Hepatocyte (in vitro differentiated cells): ENCODE measurements at regions not wholly inside any gene's neighbourhood (a gene's known extent, or its start where the extent isn't known, plus 50 kb on each side); places are given as distances from the start of the nearest gene placed in this dataset.
A peak's percentile ranks its signal among the peaks of the same experiment; 100 is the strongest.

Experiments
- DNase-seq: peaks from one replicate; pipeline ENCODE4 v3.0.0-alpha.2; 2016; ENCODE audit warnings: low spot score
- H2AFZ ChIP-seq: fragments of 200-600 bp; sonication (generic); 2 replicates; pipeline ENCODE4 v1.6.0; 2016; ENCODE audit warnings: antibody characterized with exemption, mild to moderate bottlenecking
- H3K27ac ChIP-seq: fragments of 200-600 bp; sonication (generic); 2 replicates; pipeline ENCODE4 v1.5.1; 2016; ENCODE audit warnings: mild to moderate bottlenecking
- H3K27me3 ChIP-seq: fragments of 200-600 bp; sonication (generic); 2 replicates; pipeline ENCODE4 v1.6.1; 2016
- H3K36me3 ChIP-seq: fragments of 200-600 bp; sonication (generic); replicated peaks from 2 replicates; pipeline ENCODE4 v1.5.1; 2016; ENCODE audit warnings: low read depth; ENCODE audit not compliant: insufficient read depth
- H3K4me1 ChIP-seq: fragments of 200-600 bp; sonication (generic); 2 replicates; pipeline ENCODE4 v1.5.1; 2016; ENCODE audit warnings: mild to moderate bottlenecking, moderate library complexity; ENCODE audit not compliant: insufficient read depth
- H3K4me2 ChIP-seq: fragments of 200-600 bp; sonication (generic); 2 replicates; pipeline ENCODE4 v1.6.0; 2016
- H3K4me3 ChIP-seq: fragments of 200-600 bp; sonication (generic); 2 replicates; pipeline ENCODE4 v1.5.1; 2016; ENCODE audit warnings: mild to moderate bottlenecking
- H3K79me2 ChIP-seq: fragments of 200-600 bp; sonication (generic); 2 replicates; pipeline ENCODE4 v1.6.0; 2017; ENCODE audit warnings: mild to moderate bottlenecking
- H3K9me2 ChIP-seq: fragments of 200-600 bp; sonication (generic); replicated peaks from 2 replicates; pipeline ENCODE4 v1.6.0; 2017; ENCODE audit warnings: mild to moderate bottlenecking; ENCODE audit not compliant: insufficient read depth
- H3K9me3 ChIP-seq: fragments of 200-600 bp; sonication (generic); 2 replicates; pipeline ENCODE4 v1.5.1; 2016; ENCODE audit warnings: low read depth, mild to moderate bottlenecking
- H4K20me1 ChIP-seq: fragments of 200-600 bp; sonication (generic); 2 replicates; pipeline ENCODE4 v1.6.0; 2016; ENCODE audit warnings: mild to moderate bottlenecking; ENCODE audit not compliant: insufficient read depth, poor library complexity, severe bottlenecking
- CTCF ChIP-seq: fragments of 200-600 bp; sonication (generic); IDR thresholded peaks from 2 replicates; pipeline ENCODE4 v1.5.1; 2016; ENCODE audit warnings: antibody characterized with exemption, mild to moderate bottlenecking; ENCODE audit not compliant: poor library complexity
- EZH2 ChIP-seq: fragments of 200-600 bp; sonication (generic); IDR thresholded peaks from 2 replicates; pipeline ENCODE4 v1.6.1; 2016; ENCODE audit warnings: antibody characterized with exemption, mild to moderate bottlenecking, borderline replicate concordance
- EZH2phosphoT487 ChIP-seq: fragments of 200-600 bp; sonication (generic); IDR thresholded peaks from one replicate; pipeline ENCODE4 v1.6.1; 2018; ENCODE audit warnings: antibody characterized with exemption, mild to moderate bottlenecking, low read depth, moderate library complexity; ENCODE audit not compliant: unreplicated experiment, severe bottlenecking
- WGBS: methylation state at CpG from one replicate; pipeline ENCODE4 v1.1.6; 2016; ENCODE audit warnings: low lambda C conversion rate; ENCODE audit errors: missing lambda C conversion rate; 5-methylcytosine and 5-hydroxymethylcytosine counted together

- no peak overlapping the region for H2AFZ ChIP-seq
- H3K79me2 ChIP-seq: no peaks in the 10 kb centered on the region
- no peaks in the 10 kb centered on the region for H3K9me3 ChIP-seq
- no peaks in the 10 kb centered on the region for H4K20me1 ChIP-seq
- 83% methylated on average over 8 of the region's 8 CpGs for WGBS
- H3K4me2 ChIP-seq: no peak overlapping the region
- no peak for TF ChIP-seq CTCF
- no peak for TF ChIP-seq EZH2
- no peak for TF ChIP-seq EZH2phosphoT487
- no peaks in the 10 kb centered on the region for H3K27me3 ChIP-seq
- H3K27ac ChIP-seq: peak overlapping the region; percentile 51
- H3K4me3 ChIP-seq: no peak overlapping the region
- no peaks in the 10 kb centered on the region for H3K9me2 ChIP-seq
- H3K36me3 ChIP-seq: no peaks in the 10 kb centered on the region
- DNase-seq: no peak
- H3K4me1 ChIP-seq: peaks cover 50% of the 10 kb centered on the region
Measured at GRCh38 chr2:47266939-47267710, 90.8 kb upstream of the CALM2 start.

- H2AFZ ChIP-seq: no peak overlapping the region
- H3K27me3 ChIP-seq: no peaks in the 10 kb centered on the region
- no peak overlapping the region for H3K4me3 ChIP-seq
- peak overlapping the region; percentile 78 for H3K27ac ChIP-seq
- H3K36me3 ChIP-seq: no peaks in the 10 kb centered on the region
- no peaks in the 10 kb centered on the region for H3K9me3 ChIP-seq
- no peaks in the 10 kb centered on the region for H3K79me2 ChIP-seq
- peaks cover 41% of the 10 kb centered on the region for H3K4me1 ChIP-seq
- no peak overlapping the region for H3K4me2 ChIP-seq
- H3K9me2 ChIP-seq: no peaks in the 10 kb centered on the region
- TF ChIP-seq EZH2phosphoT487: no peak
- no peak for TF ChIP-seq EZH2
- no peak for TF ChIP-seq CTCF
- 51% methylated on average over 5 of the region's 5 CpGs for WGBS
- no peak for DNase-seq
- no peaks in the 10 kb centered on the region for H4K20me1 ChIP-seq
Measured at GRCh38 chr2:47265751-47266231, 89.5 kb upstream of the CALM2 start.

- peak overlapping the region; percentile 78 for H3K27ac ChIP-seq
- H3K4me2 ChIP-seq: peak overlapping the region; percentile 40
- H2AFZ ChIP-seq: peak overlapping the region; percentile 45
- no peak for DNase-seq
- H3K36me3 ChIP-seq: no peaks in the 10 kb centered on the region
- H4K20me1 ChIP-seq: no peaks in the 10 kb centered on the region
- TF ChIP-seq CTCF (no peak), EZH2phosphoT487 (no peak), EZH2 (no peak)
- no peaks in the 10 kb centered on the region for H3K79me2 ChIP-seq
- peaks cover 38% of the 10 kb centered on the region for H3K4me1 ChIP-seq
- H3K9me2 ChIP-seq: no peaks in the 10 kb centered on the region
- H3K27me3 ChIP-seq: no peaks in the 10 kb centered on the region
- 28% methylated on average over 8 of the region's 8 CpGs for WGBS
- no peak overlapping the region for H3K4me3 ChIP-seq
- no peaks in the 10 kb centered on the region for H3K9me3 ChIP-seq
Measured at GRCh38 chr2:47265158-47265557, 88.8 kb upstream of the CALM2 start.
